Liver (tissue), 8 donors: ENCODE measurements at regions not wholly inside any gene's neighbourhood (a gene's known extent, or its start where the extent isn't known, plus 50 kb on each side); places are given as distances from the start of the nearest gene placed in this dataset.

Experiments used
- DNase-seq: peaks from one replicate; pipeline ENCODE4 v3.0.0-alpha.2; 2017; ENCODE audit warnings: low spot score
- H3K27ac ChIP-seq, 2 donors: one replicate each; pipeline ENCODE4 v1.7.0; 2013; ENCODE audit warnings: inconsistent platforms in 2 of 2, low read length in 2 of 2, control low read depth in 1 of 2, low read depth in 1 of 2, mild to moderate bottlenecking in 1 of 2
- H3K27me3 ChIP-seq, 4 donors: one replicate each; pipeline versions ENCODE4 v1.6.1 to v1.7.0; 2013; ENCODE audit warnings: low read length in 3 of 4, inconsistent platforms in 1 of 4, mild to moderate bottlenecking in 1 of 4, moderate library complexity in 1 of 4; ENCODE audit not compliant: control insufficient read depth in 4 of 4, insufficient read depth in 4 of 4
- H3K36me3 ChIP-seq, 4 donors: one replicate each; pipeline versions ENCODE4 v1.6.1 to v1.7.0; 2013; ENCODE audit warnings: low read length in 3 of 4, mild to moderate bottlenecking in 3 of 4, low read depth in 1 of 4, moderate library complexity in 1 of 4; ENCODE audit not compliant: control insufficient read depth in 4 of 4, insufficient read depth in 3 of 4
- H3K4me1 ChIP-seq, 4 donors: one replicate each; pipeline versions ENCODE4 v1.6.1 to v1.7.0; 2013; ENCODE audit warnings: low read length in 3 of 4, mild to moderate bottlenecking in 3 of 4, moderate library complexity in 1 of 4; ENCODE audit not compliant: control insufficient read depth in 4 of 4, insufficient read depth in 4 of 4
- H3K4me3 ChIP-seq, 3 donors: one replicate each; pipeline versions ENCODE4 v1.6.1 to v1.7.0; 2013; ENCODE audit warnings: low read length in 3 of 3, control low read depth in 1 of 3, low read depth in 1 of 3, mild to moderate bottlenecking in 1 of 3
- H3K9ac ChIP-seq, 2 donors: one replicate each; pipeline ENCODE4 v1.7.0; 2013; ENCODE audit warnings: low read length in 2 of 2, mild to moderate bottlenecking in 2 of 2, moderate library complexity in 2 of 2, control low read depth in 1 of 2, low read depth in 1 of 2
- H3K9me3 ChIP-seq, 4 donors: one replicate each; pipeline versions ENCODE4 v1.6.1 to v1.7.0; 2013; ENCODE audit warnings: low read length in 3 of 4; ENCODE audit not compliant: control insufficient read depth in 4 of 4
- ATF3 ChIP-seq: IDR thresholded peaks from 2 replicates; pipeline ENCODE4 v1.6.1; 2016; ENCODE audit warnings: antibody characterized with exemption
- CTCF ChIP-seq: fragments of 150-350 bp; IDR thresholded peaks from 2 replicates; pipeline ENCODE4 v1.5.1; 2017; ENCODE audit warnings: improper control_type of control experiment, low read depth, low read length; ENCODE audit not compliant: missing input control
- EGR1 ChIP-seq, 2 donors: IDR thresholded peaks; 2 replicates each; pipeline ENCODE4 v1.6.1; 2016 to 2018; ENCODE audit warnings: antibody characterized with exemption in 2 of 2, low read depth in 2 of 2
- FOXA1 ChIP-seq: IDR thresholded peaks from 2 replicates; pipeline ENCODE4 v1.6.1; 2016; ENCODE audit warnings: antibody characterized with exemption
- FOXA2 ChIP-seq: IDR thresholded peaks from 2 replicates; pipeline ENCODE4 v1.6.1; 2016; ENCODE audit warnings: antibody characterized with exemption
- GABPA ChIP-seq, 2 donors: IDR thresholded peaks in 1 of 2; conservative IDR thresholded peaks in 1 of 2; 2 replicates each; pipeline ENCODE4 v1.6.1; 2016; ENCODE audit warnings: antibody characterized with exemption in 2 of 2, mild to moderate bottlenecking in 1 of 2, moderate library complexity in 1 of 2
- HNF4A ChIP-seq, 2 donors: conservative IDR thresholded peaks; 2 replicates each; pipeline ENCODE4 v1.6.1; 2016; ENCODE audit warnings: antibody characterized with exemption in 2 of 2, mild to moderate bottlenecking in 2 of 2
- HNF4G ChIP-seq: IDR thresholded peaks from 2 replicates; pipeline ENCODE4 v1.6.1; 2016; ENCODE audit warnings: antibody characterized with exemption
- JUND ChIP-seq, 2 donors: IDR thresholded peaks; 2 replicates each; pipeline ENCODE4 v1.6.1; 2016; ENCODE audit warnings: antibody characterized with exemption in 2 of 2
- MAX ChIP-seq: IDR thresholded peaks from 2 replicates; pipeline ENCODE4 v1.6.1; 2016; ENCODE audit warnings: antibody characterized with exemption
- NR2F2 ChIP-seq: IDR thresholded peaks from 2 replicates; pipeline ENCODE4 v1.6.1; 2016; ENCODE audit warnings: antibody characterized with exemption
- RAD21 ChIP-seq, 2 donors: IDR thresholded peaks; 2 replicates each; pipeline ENCODE4 v1.6.1; 2016; ENCODE audit warnings: antibody characterized with exemption in 2 of 2, mild to moderate bottlenecking in 2 of 2
- REST ChIP-seq: IDR thresholded peaks from 2 replicates; pipeline ENCODE4 v1.6.1; 2016; ENCODE audit warnings: antibody characterized with exemption, mild to moderate bottlenecking
- RXRA ChIP-seq, 2 donors: IDR thresholded peaks; 2 replicates each; pipeline ENCODE4 v1.6.1; 2017 to 2018; ENCODE audit warnings: antibody characterized with exemption in 2 of 2, mild to moderate bottlenecking in 1 of 2
- SP1 ChIP-seq: IDR thresholded peaks from 2 replicates; pipeline ENCODE4 v1.6.1; 2018; ENCODE audit warnings: antibody characterized with exemption, mild to moderate bottlenecking
- TAF1 ChIP-seq: conservative IDR thresholded peaks from 2 replicates; pipeline ENCODE4 v1.6.1; 2016; ENCODE audit warnings: antibody characterized with exemption, mild to moderate bottlenecking
- YY1 ChIP-seq: IDR thresholded peaks from 2 replicates; pipeline ENCODE4 v1.6.1; 2016; ENCODE audit warnings: antibody characterized with exemption, mild to moderate bottlenecking
- WGBS: extraction: QIAGEN DNeasy Blood & Tissue Kit; methylation state at CpG from one replicate; pipeline ENCODE4 v1.1.7; 2013; 5-methylcytosine and 5-hydroxymethylcytosine counted together
- TF ChIP-seq, protein P1 (sequence below): IDR thresholded peaks from 2 replicates; pipeline ENCODE4 v1.6.1; 2016; ENCODE audit warnings: antibody characterized with exemption
- donor health status: healthy.
- donor health status: healthy.
- donor health status: healthy.
- donor health status: healthy.
- donor health status: healthy.

GRCh38 chr12:24049728-24050127 lies 100.3 kb upstream of the SOX5 start:
- H3K9ac ChIP-seq: no peak overlapping the region
- H3K36me3 ChIP-seq: no peaks in the 10 kb centered on the region
- no peak for DNase-seq
- no peak overlapping the region for H3K27ac ChIP-seq
- no peaks in the 10 kb centered on the region for H3K9me3 ChIP-seq
- TF ChIP-seq, protein P1, sequence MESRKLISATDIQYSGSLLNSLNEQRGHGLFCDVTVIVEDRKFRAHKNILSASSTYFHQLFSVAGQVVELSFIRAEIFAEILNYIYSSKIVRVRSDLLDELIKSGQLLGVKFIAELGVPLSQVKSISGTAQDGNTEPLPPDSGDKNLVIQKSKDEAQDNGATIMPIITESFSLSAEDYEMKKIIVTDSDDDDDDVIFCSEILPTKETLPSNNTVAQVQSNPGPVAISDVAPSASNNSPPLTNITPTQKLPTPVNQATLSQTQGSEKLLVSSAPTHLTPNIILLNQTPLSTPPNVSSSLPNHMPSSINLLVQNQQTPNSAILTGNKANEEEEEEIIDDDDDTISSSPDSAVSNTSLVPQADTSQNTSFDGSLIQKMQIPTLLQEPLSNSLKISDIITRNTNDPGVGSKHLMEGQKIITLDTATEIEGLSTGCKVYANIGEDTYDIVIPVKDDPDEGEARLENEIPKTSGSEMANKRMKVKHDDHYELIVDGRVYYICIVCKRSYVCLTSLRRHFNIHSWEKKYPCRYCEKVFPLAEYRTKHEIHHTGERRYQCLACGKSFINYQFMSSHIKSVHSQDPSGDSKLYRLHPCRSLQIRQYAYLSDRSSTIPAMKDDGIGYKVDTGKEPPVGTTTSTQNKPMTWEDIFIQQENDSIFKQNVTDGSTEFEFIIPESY: peak; percentile 18
- TF ChIP-seq NR2F2 (no peak), ATF3 (no peak), HNF4A (conservative IDR thresholded peaks at IDR 0.05) (peak; percentile 12 to 22), RAD21 (IDR thresholded peaks at IDR 0.05) (no peak), HNF4G (no peak), YY1 (no peak), FOXA1 (peak; percentile 12), TAF1 (no peak), REST (no peak), RXRA (IDR thresholded peaks at IDR 0.05) (peak in 1 of 2 donors; percentile 12), MAX (no peak), SP1 (no peak), FOXA2 (no peak), JUND (IDR thresholded peaks at IDR 0.05) (no peak), CTCF (no peak), EGR1 (IDR thresholded peaks at IDR 0.05; ENCODE audit: low read depth in 2 of 2) (no peak), GABPA (IDR thresholded peaks at IDR 0.05 in 1 of 2, conservative IDR thresholded peaks at IDR 0.05 in 1 of 2) (no peak)
- WGBS: 62% methylated on average over 3 of the region's 3 CpGs
- H3K4me3 ChIP-seq: no peak overlapping the region
- H3K27me3 ChIP-seq: no peaks in the 10 kb centered on the region
- H3K4me1 ChIP-seq: peaks cover 3 to 18% (median 16%) of the 10 kb centered on the region in 4 donors
